H1 (cell line): ENCODE measurements at regions not wholly inside any gene's neighbourhood (a gene's known extent, or its start where the extent isn't known, plus 50 kb on each side); places are given as distances from the start of the nearest gene placed in this dataset.
A peak's percentile ranks its signal among the peaks of the same experiment; 100 is the strongest.

Experiments used
- CTCF ChIA-PET: fragments of 300-600 bp; sonication (Branson Sonifier 250); formaldehyde crosslinking; loops from one replicate; lab custom pipeline; 2021; ENCODE audit not compliant: partially characterized antibody; lab: Charles Lee
- POLR2A ChIA-PET: fragments of 300-600 bp; sonication (Branson Sonifier 250); formaldehyde crosslinking; loops from one replicate; lab custom pipeline; 2021; ENCODE audit warnings: inconsistent platforms; ENCODE audit not compliant: partially characterized antibody; lab: Charles Lee
- DNase-seq, 2 experiments: peaks; one replicate each; pipeline versions ENCODE4 v3.0.0 to v3.0.0-alpha.2; 2010 to 2022; ENCODE audit warnings: low spot score in 2 of 2, low read depth in 1 of 2, mixed read lengths in 1 of 2
- FAIRE-seq: peaks from 2 replicates; lab custom pipeline; 2011; peaks lifted over from hg19 to GRCh38; lab: Jason Lieb, UNC
- H2AFZ ChIP-seq: 2 replicates; pipeline ENCODE4 v1.8.1; 2012; ENCODE audit warnings: low read length, inconsistent platforms
- H2AK5ac ChIP-seq: 2 replicates; pipeline ENCODE4 v1.6.1; 2013; ENCODE audit warnings: low read depth, low read length
- H2BK120ac ChIP-seq: replicated peaks from 2 replicates; pipeline ENCODE3; 2013; ENCODE audit warnings: low read depth, low read length, inconsistent platforms
- H2BK12ac ChIP-seq: 2 replicates; pipeline ENCODE4 v1.6.1; 2013; ENCODE audit warnings: low read depth, low read length
- H2BK15ac ChIP-seq: 2 replicates; pipeline ENCODE4 v1.6.1; 2013; ENCODE audit warnings: low read length
- H2BK20ac ChIP-seq: 2 replicates; pipeline ENCODE4 v1.6.1; 2013; ENCODE audit warnings: low read length
- H2BK5ac ChIP-seq: 2 replicates; pipeline ENCODE4 v1.6.1; 2013; ENCODE audit warnings: low read depth, low read length
- H3K14ac ChIP-seq: 2 replicates; pipeline ENCODE4 v1.6.1; 2013; ENCODE audit warnings: inconsistent platforms; ENCODE audit not compliant: insufficient read length
- H3K18ac ChIP-seq: 2 replicates; pipeline ENCODE4 v1.6.1; 2013; ENCODE audit warnings: low read length; ENCODE audit errors: extremely low read depth
- H3K23ac ChIP-seq: 2 replicates; pipeline ENCODE4 v1.6.1; 2013; ENCODE audit warnings: inconsistent platforms; ENCODE audit not compliant: insufficient read length
- H3K23me2 ChIP-seq: 2 replicates; pipeline ENCODE4 v1.6.1; 2013; ENCODE audit warnings: low read depth, low read length
- H3K27ac ChIP-seq: 2 replicates; pipeline ENCODE4 v1.6.1; 2011; ENCODE audit warnings: low read depth, low read length, inconsistent platforms
- H3K27me3 ChIP-seq, 4 experiments: replicated peaks in 1 of 4; 1 replicate in 1 of 4; 2 replicates in 3 of 4; pipeline versions ENCODE4 v1.6.1 to v1.8.1; 2011 to 2013; ENCODE audit warnings: low read length in 3 of 4, mild to moderate bottlenecking in 3 of 4, inconsistent platforms in 2 of 4, mixed read lengths in 2 of 4, moderate library complexity in 1 of 4; ENCODE audit not compliant: control insufficient read depth in 3 of 4, insufficient read depth in 3 of 4; ENCODE audit errors: extremely low read depth in 1 of 4
- H3K36me3 ChIP-seq, 4 experiments: 2 replicates each; pipeline versions ENCODE4 v1.6.1 to v1.8.1; 2011 to 2013; ENCODE audit warnings: mild to moderate bottlenecking in 4 of 4, low read length in 3 of 4, moderate library complexity in 2 of 4, control low read depth in 1 of 4, inconsistent platforms in 1 of 4; ENCODE audit not compliant: insufficient read depth in 4 of 4, control insufficient read depth in 2 of 4
- H3K4ac ChIP-seq: replicated peaks from 2 replicates; pipeline ENCODE3; 2013; ENCODE audit warnings: low read length, low read depth, mixed read lengths, inconsistent platforms; ENCODE audit not compliant: insufficient read length
- H3K4me1 ChIP-seq, 4 experiments: replicated peaks in 1 of 4; 1 replicate in 1 of 4; 2 replicates in 3 of 4; pipeline versions ENCODE4 v1.6.1 to v1.8.1; 2011 to 2013; ENCODE audit warnings: low read length in 3 of 4, inconsistent platforms in 2 of 4, mixed read lengths in 1 of 4; ENCODE audit not compliant: insufficient read depth in 4 of 4, control insufficient read depth in 3 of 4
- H3K4me2 ChIP-seq, 2 experiments: 2 replicates each; pipeline versions ENCODE4 v1.6.1 to v1.8.1; 2011 to 2013; ENCODE audit warnings: low read depth in 2 of 2, low read length in 2 of 2, control low read depth in 1 of 2, inconsistent platforms in 1 of 2, mild to moderate bottlenecking in 1 of 2; ENCODE audit not compliant: insufficient read depth in 1 of 2
- H3K4me3 ChIP-seq, 4 experiments: fragments of 200-600, 300-600 bp in 1 of 4; sonication (generic), shearing (Covaris generic), sonication (Bioruptor Twin) in 1 of 4; 2 replicates each; pipeline versions ENCODE4 v1.5.1 to v1.8.1; 2011 to 2016; ENCODE audit warnings: low read length in 4 of 4, low read depth in 3 of 4, control low read depth in 2 of 4, inconsistent platforms in 2 of 4, mild to moderate bottlenecking in 2 of 4, mixed read lengths in 1 of 4, moderate library complexity in 1 of 4; ENCODE audit not compliant: insufficient read depth in 2 of 4; ENCODE audit errors: extremely low read depth in 1 of 4
- H3K56ac ChIP-seq: replicated peaks from 2 replicates; pipeline ENCODE3; 2013; ENCODE audit warnings: low read depth, mild to moderate bottlenecking, mixed read lengths, low read length, inconsistent platforms; ENCODE audit not compliant: insufficient read length
- H3K79me1 ChIP-seq: 2 replicates; pipeline ENCODE4 v1.6.1; 2013; ENCODE audit warnings: low read depth, low read length, control low read depth
- H3K79me2 ChIP-seq, 2 experiments: 2 replicates each; pipeline versions ENCODE4 v1.6.1 to v1.8.1; 2012 to 2013; ENCODE audit warnings: low read length in 2 of 2, mild to moderate bottlenecking in 2 of 2, inconsistent platforms in 1 of 2; ENCODE audit not compliant: insufficient read depth in 2 of 2, control insufficient read depth in 1 of 2
- H3K9ac ChIP-seq, 4 experiments: replicated peaks in 1 of 4; 1 replicate in 1 of 4; 2 replicates in 3 of 4; pipeline versions ENCODE4 v1.6.1 to v1.8.1; 2011 to 2013; ENCODE audit warnings: low read depth in 3 of 4, low read length in 3 of 4, control low read depth in 2 of 4, mild to moderate bottlenecking in 2 of 4, moderate library complexity in 2 of 4, inconsistent platforms in 1 of 4; ENCODE audit errors: extremely low read depth in 1 of 4
- H3K9me3 ChIP-seq, 2 experiments: 2 replicates each; pipeline versions ENCODE4 v1.6.1 to v1.8.1; 2012 to 2013; ENCODE audit warnings: mild to moderate bottlenecking in 2 of 2, moderate library complexity in 2 of 2, control low read depth in 1 of 2, inconsistent platforms in 1 of 2, low read depth in 1 of 2, low read length in 1 of 2, mixed read lengths in 1 of 2; ENCODE audit not compliant: insufficient read depth in 2 of 2
- H4K20me1 ChIP-seq, 2 experiments: replicated peaks in 1 of 2; 2 replicates each; pipeline versions ENCODE3 to v1.8.1; 2011 to 2013; ENCODE audit warnings: inconsistent platforms in 2 of 2, low read length in 2 of 2, mild to moderate bottlenecking in 1 of 2; ENCODE audit not compliant: insufficient read depth in 2 of 2, control insufficient read depth in 1 of 2
- H4K5ac ChIP-seq: 2 replicates; pipeline ENCODE4 v1.6.1; 2013; ENCODE audit warnings: low read length, low read depth, mixed read lengths, inconsistent platforms; ENCODE audit not compliant: insufficient read length
- H4K8ac ChIP-seq: 2 replicates; pipeline ENCODE4 v1.8.0; 2013; ENCODE audit warnings: mild to moderate bottlenecking, moderate library complexity, low read length, inconsistent platforms; ENCODE audit not compliant: insufficient read depth; ENCODE audit errors: extremely low read depth
- H4K91ac ChIP-seq: replicated peaks from 2 replicates; pipeline ENCODE3; 2013; ENCODE audit warnings: low read length, mixed read lengths, inconsistent platforms; ENCODE audit not compliant: insufficient read length
- RAD21 ChIP-seq, 2 experiments: IDR thresholded peaks in 1 of 2; conservative IDR thresholded peaks in 1 of 2; 2 replicates each; pipeline ENCODE4 v1.6.1; 2011; ENCODE audit warnings: low read depth in 2 of 2, low read length in 2 of 2, improper control_type of control experiment in 1 of 2, inconsistent platforms in 1 of 2, mild to moderate bottlenecking in 1 of 2, moderate library complexity in 1 of 2
- RFX5 ChIP-seq: IDR thresholded peaks from 2 replicates; pipeline ENCODE4 v1.6.1; 2011; ENCODE audit warnings: low read depth, low read length, improper control_type of control experiment, borderline replicate concordance
- WGBS, 2 experiments: shearing (Covaris generic) in 1 of 2; methylation state at CpG; one replicate each; pipeline versions ENCODE4 v1.1.6 to v1.1.7; 2013 to 2015; ENCODE audit warnings: low lambda C conversion rate in 2 of 2, mixed read lengths in 2 of 2, inconsistent platforms in 1 of 2, low coverage in 1 of 2, missing lambda C conversion rate in 1 of 2; ENCODE audit not compliant: insufficient replicate concordance in 2 of 2, insufficient coverage in 1 of 2, insufficient read length in 1 of 2; ENCODE audit errors: extremely low coverage in 1 of 2, missing lambda C conversion rate in 1 of 2; 5-methylcytosine and 5-hydroxymethylcytosine counted together
- TF ChIP-seq, protein P1 (sequence below), 3 experiments: IDR thresholded peaks; 1 replicate in 2 of 3; 2 replicates in 1 of 3; pipeline versions ENCODE4 v1.5.1 to v1.6.1; 2011; ENCODE audit warnings: low read length in 3 of 3, mild to moderate bottlenecking in 3 of 3, inconsistent platforms in 2 of 3, low read depth in 1 of 3, moderate library complexity in 1 of 3; ENCODE audit not compliant: insufficient read depth in 1 of 3; ENCODE audit errors: control extremely low read depth in 1 of 3

DNA sequence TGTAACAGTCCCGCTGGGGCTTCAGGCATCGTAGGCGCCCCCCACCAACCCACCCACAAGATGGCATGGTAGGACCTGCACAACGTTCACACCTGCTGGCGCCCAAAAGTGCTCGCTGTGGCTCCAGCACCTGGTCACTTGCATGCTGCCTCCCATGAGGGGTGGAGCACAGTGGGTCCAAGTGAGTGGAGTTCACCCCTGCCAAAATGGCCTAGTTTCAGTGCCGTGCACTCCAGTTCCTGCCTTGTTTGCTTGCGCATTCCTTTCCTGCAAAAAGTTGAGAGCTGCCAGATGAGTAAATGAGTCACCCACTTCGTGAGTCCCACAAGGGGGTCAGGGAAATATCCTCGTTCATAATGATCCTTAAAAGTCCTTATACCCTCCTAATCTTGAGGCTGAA, 788.7 kb upstream of the DPPA4 start:
- Histone ChIP-seq H2AFZ (no peak overlapping the region), H3K9me3 (0 out of 4 replicates have a peak, but pooled peaks cover 0 to under 1% of the 10 kb centered on the region in 2 experiments), H3K18ac (no peak overlapping the region), H4K20me1 (no peaks in the 10 kb centered on the region), H2BK5ac (no peak overlapping the region), H3K9ac (no peak overlapping the region), H2AK5ac (no peak overlapping the region), H3K27me3 (no peaks in the 10 kb centered on the region), H2BK20ac (no peak overlapping the region), H3K36me3 (no peaks in the 10 kb centered on the region), H4K5ac (no peak overlapping the region), H3K56ac (no peak overlapping the region), H2BK12ac (peak overlapping the region; percentile 39; the same call in 1 of the 2 replicates), H4K8ac (no peak overlapping the region), H3K4me1 (0 out of 7 replicates have a peak, but pooled peaks cover 0 to 2% (median 0%) of the 10 kb centered on the region in 4 experiments), H3K4me2 (no peak overlapping the region), H3K4ac (no peak overlapping the region), H3K23ac (no peak overlapping the region), H3K79me2 (no peaks in the 10 kb centered on the region), H3K79me1 (no peaks in the 10 kb centered on the region), H3K4me3 (no peak overlapping the region), H3K14ac (no peak overlapping the region), H2BK15ac (no peak overlapping the region), H3K27ac (no peak overlapping the region), H4K91ac (no peak overlapping the region), H2BK120ac (no peak overlapping the region), H3K23me2 (no peaks in the 10 kb centered on the region)
- 91% methylated on average over 10 of the region's 10 CpGs; no CpG with 5 or more reads in 1 of the 2 experiments for WGBS, 2 experiments
- TF ChIP-seq RFX5 (no peak), RAD21 (IDR thresholded peaks at IDR 0.05 in 1 of 2, conservative IDR thresholded peaks at IDR 0.05 in 1 of 2; ENCODE audit: low read depth in 2 of 2, low read length in 2 of 2) (peak; percentile 34 to 52; a peak in 3 of 4 replicates)
- TF ChIP-seq, protein P1, sequence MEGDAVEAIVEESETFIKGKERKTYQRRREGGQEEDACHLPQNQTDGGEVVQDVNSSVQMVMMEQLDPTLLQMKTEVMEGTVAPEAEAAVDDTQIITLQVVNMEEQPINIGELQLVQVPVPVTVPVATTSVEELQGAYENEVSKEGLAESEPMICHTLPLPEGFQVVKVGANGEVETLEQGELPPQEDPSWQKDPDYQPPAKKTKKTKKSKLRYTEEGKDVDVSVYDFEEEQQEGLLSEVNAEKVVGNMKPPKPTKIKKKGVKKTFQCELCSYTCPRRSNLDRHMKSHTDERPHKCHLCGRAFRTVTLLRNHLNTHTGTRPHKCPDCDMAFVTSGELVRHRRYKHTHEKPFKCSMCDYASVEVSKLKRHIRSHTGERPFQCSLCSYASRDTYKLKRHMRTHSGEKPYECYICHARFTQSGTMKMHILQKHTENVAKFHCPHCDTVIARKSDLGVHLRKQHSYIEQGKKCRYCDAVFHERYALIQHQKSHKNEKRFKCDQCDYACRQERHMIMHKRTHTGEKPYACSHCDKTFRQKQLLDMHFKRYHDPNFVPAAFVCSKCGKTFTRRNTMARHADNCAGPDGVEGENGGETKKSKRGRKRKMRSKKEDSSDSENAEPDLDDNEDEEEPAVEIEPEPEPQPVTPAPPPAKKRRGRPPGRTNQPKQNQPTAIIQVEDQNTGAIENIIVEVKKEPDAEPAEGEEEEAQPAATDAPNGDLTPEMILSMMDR (IDR thresholded peaks at IDR 0.05; ENCODE audit: control extremely low read depth in 1 of 3, insufficient read depth in 1 of 3, low read depth in 1 of 3, low read length in 3 of 3): peak in 1 of 3 experiments; percentile 13; a peak in 1 of 4 replicates
- no peak for DNase-seq
- no peak for FAIRE-seq
- POLR2A ChIA-PET: no interaction called here
- CTCF ChIA-PET: interaction anchor here (0.9 to 1.5 kb wide), 2 partner anchors 188 to 745 kb away, joined by 3 to 6 read pairs; no protein-coding TSS in a partner anchor
